Gastroesophageal sphincter (tissue), 4 donors: ENCODE measurements at regions not wholly inside any gene's neighbourhood (a gene's known extent, or its start where the extent isn't known, plus 50 kb on each side); places are given as distances from the start of the nearest gene placed in this dataset.

ENCODE experiments used
- ATAC-seq: fragments of 150-250 bp; one replicate; pipeline ENCODE4 v1.9.1; 2016; ENCODE audit warnings: mild to moderate bottlenecking, moderate library complexity
- H3K27ac ChIP-seq, 4 donors: fragments of 200-600 bp; sonication (generic) in 3 of 4; 1 replicate in 3 of 4; 2 replicates in 1 of 4; pipeline ENCODE4 v1.5.1; 2016 to 2019
- H3K27me3 ChIP-seq: fragments of 200-600 bp; sonication (generic); one replicate; pipeline ENCODE4 v1.5.1; 2019
- H3K36me3 ChIP-seq, 2 donors: fragments of 200-600 bp; sonication (generic); one replicate each; pipeline ENCODE4 v1.5.1; 2019; ENCODE audit warnings: control low read depth in 1 of 2
- H3K4me1 ChIP-seq, 3 donors: fragments of 200-600 bp; sonication (generic); 1 replicate in 2 of 3; 2 replicates in 1 of 3; pipeline ENCODE4 v1.5.1; 2016 to 2019; ENCODE audit warnings: control low read depth in 2 of 3
- H3K4me3 ChIP-seq, 2 donors: fragments of 200-600 bp; sonication (generic); one replicate each; pipeline ENCODE4 v1.5.1; 2019; ENCODE audit warnings: mild to moderate bottlenecking in 1 of 2, moderate library complexity in 1 of 2
- H3K9me3 ChIP-seq, 3 donors: fragments of 200-600 bp; sonication (generic); one replicate each; pipeline ENCODE4 v1.5.1; 2017 to 2019; ENCODE audit warnings: control low read depth in 2 of 3
- EP300 ChIP-seq: sonication (generic); formaldehyde crosslinking; IDR thresholded peaks from one replicate; pipeline ENCODE4 v1.6.1; 2017; ENCODE audit warnings: antibody characterized with exemption, mild to moderate bottlenecking
- POLR2A ChIP-seq, 2 donors: fragments of 450-650 bp; IDR thresholded peaks; one replicate each; pipeline ENCODE4 v1.6.1; 2017; ENCODE audit warnings: antibody characterized with exemption in 2 of 2, mild to moderate bottlenecking in 2 of 2, moderate library complexity in 1 of 2
- POLR2AphosphoS5 ChIP-seq: sonication (generic); formaldehyde crosslinking; IDR thresholded peaks from one replicate; pipeline ENCODE4 v1.6.1; 2017; ENCODE audit warnings: antibody characterized with exemption
- WGBS, 2 donors: methylation state at CpG; one replicate each; pipeline ENCODE4 v1.1.5; 2018; ENCODE audit warnings: low coverage in 1 of 2; 5-methylcytosine and 5-hydroxymethylcytosine counted together
- TF ChIP-seq, protein P1 (sequence below), 4 experiments: fragments of 200-600 bp in 2 of 4; fragments of 450-650 bp in 2 of 4; sonication (generic) in 1 of 4; IDR thresholded peaks; one replicate each; pipeline ENCODE4 v1.5.1; 2017 to 2019; ENCODE audit warnings: antibody characterized with exemption in 4 of 4, mild to moderate bottlenecking in 2 of 4, moderate library complexity in 2 of 4

DNA sequence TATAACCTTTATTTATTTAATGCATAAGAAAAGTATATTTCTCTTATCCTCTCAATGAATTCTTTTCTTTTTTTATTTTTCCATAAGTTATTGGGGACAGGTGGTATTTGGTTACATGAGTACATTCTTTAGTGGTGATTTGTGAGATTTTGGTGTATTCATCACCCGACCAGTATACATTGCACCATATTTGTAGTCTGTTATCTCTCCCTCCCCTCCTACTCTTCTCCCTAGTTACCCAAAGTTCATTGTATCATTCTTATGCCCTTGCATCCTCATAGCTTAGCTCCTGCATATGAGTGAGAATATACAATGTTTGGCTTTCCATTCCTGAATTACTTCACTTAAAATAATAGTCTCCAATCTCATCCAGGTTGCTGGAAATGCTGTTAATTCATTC is 1900.0 kb upstream of the SEL1L start:
- 62 to 87% methylated on average over 1 of the region's 1 CpG for WGBS, 2 donors
- no peaks in the 10 kb centered on the region for H3K36me3 ChIP-seq
- no peaks in the 10 kb centered on the region for H3K27me3 ChIP-seq
- no peaks in the 10 kb centered on the region for H3K9me3 ChIP-seq
- no peak overlapping the region for H3K4me3 ChIP-seq
- TF ChIP-seq POLR2AphosphoS5 (no peak), POLR2A (IDR thresholded peaks at IDR 0.05) (no peak), EP300 (no peak)
- TF ChIP-seq, protein P1, sequence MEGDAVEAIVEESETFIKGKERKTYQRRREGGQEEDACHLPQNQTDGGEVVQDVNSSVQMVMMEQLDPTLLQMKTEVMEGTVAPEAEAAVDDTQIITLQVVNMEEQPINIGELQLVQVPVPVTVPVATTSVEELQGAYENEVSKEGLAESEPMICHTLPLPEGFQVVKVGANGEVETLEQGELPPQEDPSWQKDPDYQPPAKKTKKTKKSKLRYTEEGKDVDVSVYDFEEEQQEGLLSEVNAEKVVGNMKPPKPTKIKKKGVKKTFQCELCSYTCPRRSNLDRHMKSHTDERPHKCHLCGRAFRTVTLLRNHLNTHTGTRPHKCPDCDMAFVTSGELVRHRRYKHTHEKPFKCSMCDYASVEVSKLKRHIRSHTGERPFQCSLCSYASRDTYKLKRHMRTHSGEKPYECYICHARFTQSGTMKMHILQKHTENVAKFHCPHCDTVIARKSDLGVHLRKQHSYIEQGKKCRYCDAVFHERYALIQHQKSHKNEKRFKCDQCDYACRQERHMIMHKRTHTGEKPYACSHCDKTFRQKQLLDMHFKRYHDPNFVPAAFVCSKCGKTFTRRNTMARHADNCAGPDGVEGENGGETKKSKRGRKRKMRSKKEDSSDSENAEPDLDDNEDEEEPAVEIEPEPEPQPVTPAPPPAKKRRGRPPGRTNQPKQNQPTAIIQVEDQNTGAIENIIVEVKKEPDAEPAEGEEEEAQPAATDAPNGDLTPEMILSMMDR (IDR thresholded peaks at IDR 0.05), result no peak
- ATAC-seq, result no peak
- H3K27ac ChIP-seq, result no peak overlapping the region
- H3K4me1 ChIP-seq, result no peaks in the 10 kb centered on the region

DNA sequence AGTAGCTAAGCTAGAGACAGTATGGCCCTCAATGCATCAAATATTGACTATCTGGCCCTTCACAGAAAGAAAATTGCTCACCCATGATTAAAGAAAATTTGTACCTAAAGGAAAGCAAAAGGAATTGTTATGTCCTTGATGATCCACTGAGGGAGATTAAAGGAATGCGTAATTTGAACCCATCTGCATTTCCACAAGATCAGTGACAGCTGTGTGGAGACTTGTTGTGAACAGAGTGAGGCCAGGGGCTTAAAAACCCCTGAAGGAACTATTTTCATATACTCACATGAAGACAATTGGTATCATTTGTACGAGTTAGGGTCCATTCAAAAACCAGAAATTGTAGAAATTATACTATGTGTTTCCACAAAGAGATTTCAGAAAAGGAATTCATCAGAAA is 1908.1 kb upstream of the SEL1L start:
- Histone ChIP-seq H3K4me1 (no peaks in the 10 kb centered on the region), H3K27me3 (no peaks in the 10 kb centered on the region), H3K9me3 (no peaks in the 10 kb centered on the region), H3K36me3 (no peaks in the 10 kb centered on the region), H3K27ac (no peak overlapping the region), H3K4me3 (no peak overlapping the region)
- WGBS, 2 donors, result 89 to 100% methylated on average over 1 to 2 of the region's 2 CpGs
- TF ChIP-seq POLR2AphosphoS5 (no peak), POLR2A (IDR thresholded peaks at IDR 0.05) (no peak), EP300 (no peak)
- TF ChIP-seq, protein P1 (IDR thresholded peaks at IDR 0.05), result no peak
- ATAC-seq, result no peak

DNA sequence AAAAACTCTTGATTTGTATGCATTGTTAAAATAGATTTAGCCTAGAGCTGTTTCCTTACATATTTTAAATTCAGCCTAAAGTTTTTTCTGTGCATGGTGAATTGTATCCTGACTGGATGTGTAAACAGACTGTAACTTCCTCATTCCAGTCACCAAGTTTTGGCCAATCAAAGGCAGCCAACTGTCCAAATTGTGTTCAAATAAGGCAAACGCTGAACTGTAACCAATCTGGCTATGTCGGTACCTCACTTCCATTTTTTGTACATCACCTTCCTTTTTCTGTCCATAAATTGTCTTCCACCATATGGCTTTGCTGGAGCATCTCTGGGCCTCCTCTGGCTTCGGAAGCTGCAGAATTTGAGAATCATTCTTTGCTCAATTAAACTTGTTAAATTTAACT is 1921.9 kb upstream of the SEL1L start:
- TF ChIP-seq, protein P1 (IDR thresholded peaks at IDR 0.05), result no peak
- TF ChIP-seq POLR2A (IDR thresholded peaks at IDR 0.05), result no peak
- TF ChIP-seq POLR2AphosphoS5, result no peak
- TF ChIP-seq EP300, result no peak
- ATAC-seq, result no peak
- H3K4me1 ChIP-seq, result no peaks in the 10 kb centered on the region
- H3K27me3 ChIP-seq, result no peaks in the 10 kb centered on the region
- WGBS, 2 donors, result 84 to 90% methylated on average over 3 of the region's 3 CpGs
- H3K9me3 ChIP-seq, result peaks cover 0 to 14% (median 0%) of the 10 kb centered on the region in 3 donors
- H3K27ac ChIP-seq, result no peak overlapping the region
- H3K4me3 ChIP-seq, result no peak overlapping the region
- no peaks in the 10 kb centered on the region for H3K36me3 ChIP-seq

DNA sequence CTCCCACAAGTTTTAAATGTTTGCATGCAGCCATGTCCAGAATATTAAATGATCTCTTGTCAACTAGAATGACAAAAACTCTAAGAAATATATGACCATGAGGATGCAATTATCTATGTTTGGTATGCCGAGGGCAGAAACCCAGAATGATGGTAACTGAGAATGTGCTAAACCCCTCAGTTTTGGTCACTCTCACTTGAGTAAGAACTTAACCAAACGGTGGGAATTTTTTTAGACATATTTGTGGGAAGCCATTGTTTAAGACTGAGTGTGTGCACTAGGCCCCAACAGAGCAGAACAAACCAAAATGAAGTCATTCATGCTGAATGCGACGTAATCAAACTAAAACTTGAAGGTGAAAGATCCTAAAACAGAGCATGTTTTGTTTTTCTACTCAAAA is 1927.9 kb upstream of the SEL1L start:
- no peak for ATAC-seq
- Histone ChIP-seq H3K36me3 (no peaks in the 10 kb centered on the region), H3K4me3 (no peak overlapping the region), H3K4me1 (no peaks in the 10 kb centered on the region), H3K27ac (no peak overlapping the region), H3K9me3 (peaks cover 0 to 8% (median 0%) of the 10 kb centered on the region in 3 donors), H3K27me3 (no peaks in the 10 kb centered on the region)
- 85 to 88% methylated on average over 4 of the region's 4 CpGs for WGBS, 2 donors
- TF ChIP-seq POLR2AphosphoS5 (no peak), POLR2A (IDR thresholded peaks at IDR 0.05) (no peak), EP300 (no peak)
- TF ChIP-seq, protein P1 (IDR thresholded peaks at IDR 0.05), result no peak

DNA sequence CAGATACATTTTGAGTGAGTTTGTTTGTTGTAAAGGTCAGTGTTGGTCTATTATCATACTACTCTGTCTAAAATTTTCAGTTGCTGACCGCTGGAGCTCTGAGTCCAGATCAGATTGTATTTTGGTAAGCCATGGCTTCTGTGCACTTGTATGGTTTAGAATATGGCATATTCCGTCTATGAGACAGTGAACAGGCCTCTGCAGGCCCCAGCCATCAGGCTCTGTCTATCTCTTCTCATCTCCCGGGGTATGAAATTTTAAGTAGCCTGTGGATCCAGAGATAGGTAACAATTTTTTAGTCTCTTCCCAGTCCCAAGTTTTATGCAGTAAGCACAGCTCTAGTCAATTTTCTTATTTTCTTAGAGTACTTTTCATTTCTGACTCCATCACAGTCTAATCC is 1929.1 kb upstream of the SEL1L start:
- Histone ChIP-seq H3K4me3 (no peak overlapping the region), H3K4me1 (no peaks in the 10 kb centered on the region), H3K27ac (no peak overlapping the region), H3K27me3 (no peaks in the 10 kb centered on the region), H3K9me3 (peaks cover 0 to 8% (median 0%) of the 10 kb centered on the region in 3 donors), H3K36me3 (no peaks in the 10 kb centered on the region)
- no peak for ATAC-seq
- TF ChIP-seq POLR2A (IDR thresholded peaks at IDR 0.05), result no peak
- TF ChIP-seq POLR2AphosphoS5, result no peak
- TF ChIP-seq, protein P1 (IDR thresholded peaks at IDR 0.05), result no peak
- TF ChIP-seq EP300, result no peak
- 100% methylated on average over 1 of the region's 3 CpGs for WGBS, 2 donors
